ENCODE measurements at regions not wholly inside any gene's neighbourhood (a gene's known extent, or its start where the extent isn't known, plus 50 kb on each side); places are given as distances from the start of the nearest gene placed in this dataset.

DNA sequence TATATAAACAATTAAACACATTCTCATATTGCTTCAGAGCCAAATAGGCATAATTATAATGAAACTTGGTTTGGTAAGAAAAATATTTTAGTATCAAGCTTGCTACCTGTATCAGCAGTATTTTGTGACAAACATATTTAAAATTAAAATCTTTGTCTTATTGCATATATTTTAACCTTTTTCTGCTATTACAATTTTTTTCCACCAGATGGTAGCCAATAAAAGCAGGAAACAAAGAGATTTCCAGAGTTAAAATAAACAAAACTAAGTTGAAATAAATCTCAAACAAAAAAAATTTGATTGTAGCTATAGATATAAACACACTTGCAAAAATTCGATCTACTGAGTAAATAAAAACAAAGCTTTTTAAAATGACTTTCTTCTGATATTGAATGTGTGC is 491.3 kb upstream of the GJE1 start:
- Histone ChIP-seq H3K4me3 (no peak overlapping the region), H4K20me1 (replicated peaks; ENCODE audit: control insufficient read depth, insufficient read depth, low read length) (no peaks in the 10 kb centered on the region), H3K27me3 (ENCODE audit: control insufficient read depth in 2 of 2, insufficient read depth in 2 of 2, low read length in 2 of 2) (no peaks in the 10 kb centered on the region), H3K9me3 (replicated peaks; ENCODE audit: control insufficient read depth, insufficient read depth, low read depth, low read length) (no peaks in the 10 kb centered on the region), H3K4me1 (replicated peaks in 1 of 2; ENCODE audit: control insufficient read depth in 2 of 2, insufficient read depth in 2 of 2, low read length in 2 of 2) (no peaks in the 10 kb centered on the region), H2AFZ (ENCODE audit: low read depth, low read length) (no peak overlapping the region), H3K4me2 (ENCODE audit: insufficient read depth, low read length) (no peak overlapping the region), H3K79me2 (ENCODE audit: control insufficient read depth, insufficient read depth, low read length) (no peaks in the 10 kb centered on the region), H3K9me1 (ENCODE audit: control insufficient read depth, insufficient read depth, low read length) (no peaks in the 10 kb centered on the region), H3K9ac (ENCODE audit: insufficient read depth in 1 of 2, low read depth in 2 of 2, low read length in 2 of 2) (no peak overlapping the region), H3K27ac (ENCODE audit: extremely low read depth, low read depth, low read length) (no peak overlapping the region), H3K36me3 (ENCODE audit: control insufficient read depth, insufficient read depth, low read length) (no peaks in the 10 kb centered on the region)
- DNase-seq (ENCODE audit: extremely low read depth in 1 of 4, low spot score in 3 of 4), result no peak
- 11% methylated on average over 1 of the region's 1 CpG for WGBS (ENCODE audit: insufficient coverage, low coverage, missing lambda C conversion rate)
- in situ Hi-C loops (cut with MboI) (no loop called here), intact Hi-C loops (cut with micrococcal nuclease) (no loop called here)
- no peak for FAIRE-seq
- CTCF ChIA-PET (ENCODE audit: low intra/inter-chr PET ratio), result no interaction called here
- no TSS peak for BruUV-seq (replicated peaks)
- POLR2A ChIA-PET, result no interaction called here
- no peak for ATAC-seq
- TF ChIP-seq TAF9B (IDR thresholded peaks at IDR 0.05; ENCODE audit: partially characterized antibody), result no peak
- TF ChIP-seq FOXM1 (IDR thresholded peaks at IDR 0.05; ENCODE audit: low read depth), result no peak
- TF ChIP-seq FOXM1 (CRISPR knock-in tag; IDR thresholded peaks at IDR 0.05; ENCODE audit: low read depth), result no peak
- no peak for TF ChIP-seq ZNF324 (CRISPR knock-in tag; IDR thresholded peaks at IDR 0.05)
- TF ChIP-seq CBFA2T2 (conservative IDR thresholded peaks at IDR 0.05), result no peak
- no peak for TF ChIP-seq MAFF (IDR thresholded peaks at IDR 0.05; ENCODE audit: low read length)
- TF ChIP-seq NFRKB (IDR thresholded peaks at IDR 0.05; ENCODE audit: low read depth), result no peak
- no peak for TF ChIP-seq C11orf30 (IDR thresholded peaks at IDR 0.05; ENCODE audit: low read depth)
- TF ChIP-seq, protein P1, sequence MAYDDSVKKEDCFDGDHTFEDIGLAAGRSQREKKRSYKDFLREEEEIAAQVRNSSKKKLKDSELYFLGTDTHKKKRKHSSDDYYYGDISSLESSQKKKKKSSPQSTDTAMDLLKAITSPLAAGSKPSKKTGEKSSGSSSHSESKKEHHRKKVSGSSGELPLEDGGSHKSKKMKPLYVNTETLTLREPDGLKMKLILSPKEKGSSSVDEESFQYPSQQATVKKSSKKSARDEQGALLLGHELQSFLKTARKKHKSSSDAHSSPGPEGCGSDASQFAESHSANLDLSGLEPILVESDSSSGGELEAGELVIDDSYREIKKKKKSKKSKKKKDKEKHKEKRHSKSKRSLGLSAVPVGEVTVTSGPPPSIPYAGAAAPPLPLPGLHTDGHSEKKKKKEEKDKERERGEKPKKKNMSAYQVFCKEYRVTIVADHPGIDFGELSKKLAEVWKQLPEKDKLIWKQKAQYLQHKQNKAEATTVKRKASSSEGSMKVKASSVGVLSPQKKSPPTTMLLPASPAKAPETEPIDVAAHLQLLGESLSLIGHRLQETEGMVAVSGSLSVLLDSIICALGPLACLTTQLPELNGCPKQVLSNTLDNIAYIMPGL (CRISPR knock-in tag; IDR thresholded peaks at IDR 0.05), result no peak
- no peak for TF ChIP-seq ZNF699 (CRISPR knock-in tag; IDR thresholded peaks at IDR 0.05; ENCODE audit: insufficient replicate concordance)
- TF ChIP-seq ZNF77 (CRISPR knock-in tag; IDR thresholded peaks at IDR 0.05), result no peak
- TF ChIP-seq SIRT6 (IDR thresholded peaks at IDR 0.05; ENCODE audit: low read depth, low read length), result no peak
- no peak for TF ChIP-seq PHF20 (IDR thresholded peaks at IDR 0.05; ENCODE audit: partially characterized antibody)
- TF ChIP-seq ETV6 (IDR thresholded peaks at IDR 0.05; ENCODE audit: borderline replicate concordance in 1 of 2, low read depth in 2 of 2, low read length in 1 of 2), result no peak
- TF ChIP-seq ETV6 (CRISPR knock-in tag; IDR thresholded peaks at IDR 0.05; ENCODE audit: borderline replicate concordance), result no peak
- no peak for TF ChIP-seq CBFB (CRISPR knock-in tag; IDR thresholded peaks at IDR 0.05)

All from K562 (cell line).